Effector memory CD4-positive, alpha-beta T cell (primary cell): ENCODE measurements at regions not wholly inside any gene's neighbourhood (a gene's known extent, or its start where the extent isn't known, plus 50 kb on each side); places are given as distances from the start of the nearest gene placed in this dataset.
"Not testable (repeated sequence)": the region's sequence is repeated elsewhere in the genome, so short reads cannot be mapped to it uniquely, and the experiment has no call there.

Experiments used
- DNase-seq, 3 donors: peaks; one replicate each; pipeline ENCODE4 v3.0.0-alpha.2; 2020
- H3K27ac ChIP-seq: 2 replicates; pipeline ENCODE4 v1.7.0; 2013; ENCODE audit warnings: mild to moderate bottlenecking, low read length, moderate library complexity; ENCODE audit not compliant: insufficient read depth, poor library complexity, severe bottlenecking
- H3K27me3 ChIP-seq: replicated peaks from 2 replicates; pipeline ENCODE4 v1.7.0; 2013; ENCODE audit warnings: mild to moderate bottlenecking, low read length; ENCODE audit not compliant: insufficient read depth, control insufficient read depth, poor library complexity, severe bottlenecking
- H3K36me3 ChIP-seq: 2 replicates; pipeline ENCODE4 v1.7.0; 2013; ENCODE audit warnings: mild to moderate bottlenecking, low read length, moderate library complexity; ENCODE audit not compliant: control insufficient read depth, insufficient read depth
- H3K4me1 ChIP-seq: 2 replicates; pipeline ENCODE4 v1.7.0; 2013; ENCODE audit warnings: low read length, mild to moderate bottlenecking; ENCODE audit not compliant: control insufficient read depth, insufficient read depth, poor library complexity, severe bottlenecking
- H3K4me3 ChIP-seq: 2 replicates; pipeline ENCODE4 v1.7.0; 2013; ENCODE audit warnings: low read length, low read depth, mild to moderate bottlenecking; ENCODE audit not compliant: insufficient read depth, poor library complexity, severe bottlenecking
- H3K9me3 ChIP-seq: 2 replicates; pipeline ENCODE4 v1.7.0; 2013; ENCODE audit warnings: mild to moderate bottlenecking, low read length, moderate library complexity; ENCODE audit not compliant: control insufficient read depth

DNA sequence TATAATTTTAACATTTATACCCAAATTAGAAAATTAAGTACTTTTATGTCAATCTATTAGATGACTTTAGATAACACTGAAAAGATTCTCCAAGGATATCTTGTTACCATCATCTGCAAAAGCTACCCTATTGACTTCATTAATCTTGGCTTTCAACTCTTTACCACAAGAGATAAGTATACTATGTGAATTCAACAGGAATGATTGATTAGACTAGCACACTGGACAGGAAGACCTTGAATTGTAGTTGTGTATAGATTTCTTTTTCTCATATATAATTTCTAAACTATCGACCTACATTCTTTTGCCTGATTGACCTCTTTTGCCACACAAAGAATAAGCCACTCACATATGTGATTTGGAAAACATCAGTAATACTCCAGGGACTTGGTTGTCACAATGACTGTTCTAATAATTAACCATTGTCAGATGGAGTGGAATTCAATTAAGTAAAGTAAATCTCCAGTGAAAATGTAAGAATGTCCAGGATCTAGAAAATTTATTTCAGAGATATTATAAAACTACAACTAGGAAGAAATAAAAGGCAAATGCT is 1132.0 kb downstream of the SORCS1 start:
- DNase-seq, result no peak
- H3K27ac ChIP-seq, result no peak overlapping the region
- H3K4me1 ChIP-seq, result no peaks in the 10 kb centered on the region
- no peaks in the 10 kb centered on the region for H3K27me3 ChIP-seq
- H3K9me3 ChIP-seq, result no peaks in the 10 kb centered on the region
- H3K36me3 ChIP-seq, result no peaks in the 10 kb centered on the region
- no peak overlapping the region for H3K4me3 ChIP-seq

DNA sequence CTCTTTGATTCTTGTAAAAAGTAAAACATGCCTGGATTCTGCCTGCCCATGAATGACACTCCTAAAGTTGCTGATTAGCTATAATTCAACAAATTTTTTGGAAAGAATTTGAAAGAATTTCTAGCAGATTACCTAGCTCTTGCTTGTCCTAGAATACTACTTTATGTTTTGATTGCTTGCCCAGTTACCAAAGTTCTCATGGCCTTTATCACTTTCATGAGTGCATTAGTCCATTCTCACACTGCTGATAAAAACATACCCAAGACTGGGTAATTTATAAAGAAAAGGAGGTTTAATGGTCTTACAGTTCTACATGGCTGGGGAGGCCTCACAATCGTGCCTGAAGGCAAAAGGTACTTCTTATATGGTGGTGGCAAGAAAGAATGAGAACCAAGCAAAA is 1137.3 kb downstream of the SORCS1 start:
- Histone ChIP-seq H3K27ac (no peak overlapping the region), H3K4me3 (no peak overlapping the region), H3K4me1 (no peaks in the 10 kb centered on the region), H3K36me3 (no peaks in the 10 kb centered on the region), H3K9me3 (no peaks in the 10 kb centered on the region), H3K27me3 (no peaks in the 10 kb centered on the region)
- no peak for DNase-seq

DNA sequence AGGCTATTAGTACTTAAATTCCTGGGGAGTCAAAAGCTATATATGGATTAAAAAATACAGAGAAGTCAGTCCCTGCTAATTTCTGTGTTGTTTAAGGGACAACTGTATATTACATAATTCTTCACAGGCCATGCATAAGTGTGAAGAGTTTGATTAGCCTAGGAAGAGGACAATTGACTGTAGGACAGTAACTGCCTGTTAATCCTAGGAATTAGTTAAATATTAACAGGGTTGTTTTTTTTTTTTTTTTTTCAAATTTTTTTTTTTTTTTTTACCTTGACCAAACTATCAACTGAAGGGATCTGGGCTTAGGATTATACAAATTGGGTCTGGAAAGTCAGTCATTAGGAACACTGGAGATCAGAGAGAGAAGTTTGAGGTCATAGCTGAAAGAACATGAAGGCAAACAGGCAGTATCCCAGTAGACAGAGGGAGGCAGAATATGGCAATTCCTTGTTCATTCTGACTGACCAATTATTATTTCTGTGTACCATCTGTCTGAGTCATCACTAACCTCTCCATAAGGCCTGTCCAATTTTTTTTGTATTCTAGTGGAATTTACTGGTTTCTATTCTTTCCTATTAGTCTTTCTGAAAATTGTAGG is 1139.2 kb downstream of the SORCS1 start:
- Histone ChIP-seq H3K27ac (no peak overlapping the region), H3K4me3 (no peak overlapping the region), H3K9me3 (no peaks in the 10 kb centered on the region), H3K27me3 (no peaks in the 10 kb centered on the region), H3K36me3 (no peaks in the 10 kb centered on the region), H3K4me1 (no peaks in the 10 kb centered on the region)
- DNase-seq, result no peak

DNA sequence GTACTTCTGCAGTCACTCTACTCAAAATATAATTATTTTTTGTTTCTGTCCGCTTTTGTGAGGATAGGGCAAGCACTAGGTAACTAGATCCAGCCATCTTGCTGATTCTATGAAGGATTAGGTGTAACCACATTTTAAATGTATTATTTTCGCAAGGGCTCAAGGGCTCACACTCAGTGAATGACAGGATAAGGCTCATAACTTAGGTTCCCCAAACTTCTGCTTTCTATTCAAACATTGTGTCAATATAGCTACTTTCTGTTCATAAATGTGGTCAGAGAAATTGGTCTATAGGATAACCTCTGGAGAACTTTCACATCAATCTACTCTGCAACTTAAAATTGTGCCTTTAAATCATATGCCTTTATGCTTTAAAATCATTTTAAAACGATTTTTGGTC is 1141.2 kb downstream of the SORCS1 start:
- no peaks in the 10 kb centered on the region for H3K4me1 ChIP-seq
- no peaks in the 10 kb centered on the region for H3K27me3 ChIP-seq
- no peak overlapping the region for H3K27ac ChIP-seq
- no peaks in the 10 kb centered on the region for H3K9me3 ChIP-seq
- H3K36me3 ChIP-seq, result no peaks in the 10 kb centered on the region
- no peak overlapping the region for H3K4me3 ChIP-seq
- no peak for DNase-seq

DNA sequence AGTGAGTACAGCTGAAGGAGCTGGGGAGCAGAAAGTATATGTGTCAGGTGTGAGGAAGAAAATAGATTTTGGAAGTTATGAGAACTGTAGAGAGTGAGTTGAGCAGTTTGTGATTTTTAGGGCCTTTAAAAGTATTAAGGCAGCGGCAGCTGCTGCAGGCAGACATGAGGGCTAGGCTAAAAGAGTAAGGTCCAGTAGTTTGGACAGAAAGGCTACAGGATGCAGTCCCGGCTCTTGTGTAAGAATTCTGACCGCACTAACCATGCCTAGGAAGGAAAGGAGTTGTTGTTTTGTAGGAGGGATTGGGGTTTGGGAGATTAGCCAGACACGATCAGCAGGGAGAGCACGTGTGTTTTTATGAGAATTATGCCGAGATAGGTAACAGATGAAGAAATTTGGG is 1144.9 kb downstream of the SORCS1 start:
- not testable (repeated sequence) for H3K4me1 ChIP-seq, H3K36me3 ChIP-seq, H3K9me3 ChIP-seq, H3K27me3 ChIP-seq, H3K27ac ChIP-seq, H3K4me3 ChIP-seq, DNase-seq

DNA sequence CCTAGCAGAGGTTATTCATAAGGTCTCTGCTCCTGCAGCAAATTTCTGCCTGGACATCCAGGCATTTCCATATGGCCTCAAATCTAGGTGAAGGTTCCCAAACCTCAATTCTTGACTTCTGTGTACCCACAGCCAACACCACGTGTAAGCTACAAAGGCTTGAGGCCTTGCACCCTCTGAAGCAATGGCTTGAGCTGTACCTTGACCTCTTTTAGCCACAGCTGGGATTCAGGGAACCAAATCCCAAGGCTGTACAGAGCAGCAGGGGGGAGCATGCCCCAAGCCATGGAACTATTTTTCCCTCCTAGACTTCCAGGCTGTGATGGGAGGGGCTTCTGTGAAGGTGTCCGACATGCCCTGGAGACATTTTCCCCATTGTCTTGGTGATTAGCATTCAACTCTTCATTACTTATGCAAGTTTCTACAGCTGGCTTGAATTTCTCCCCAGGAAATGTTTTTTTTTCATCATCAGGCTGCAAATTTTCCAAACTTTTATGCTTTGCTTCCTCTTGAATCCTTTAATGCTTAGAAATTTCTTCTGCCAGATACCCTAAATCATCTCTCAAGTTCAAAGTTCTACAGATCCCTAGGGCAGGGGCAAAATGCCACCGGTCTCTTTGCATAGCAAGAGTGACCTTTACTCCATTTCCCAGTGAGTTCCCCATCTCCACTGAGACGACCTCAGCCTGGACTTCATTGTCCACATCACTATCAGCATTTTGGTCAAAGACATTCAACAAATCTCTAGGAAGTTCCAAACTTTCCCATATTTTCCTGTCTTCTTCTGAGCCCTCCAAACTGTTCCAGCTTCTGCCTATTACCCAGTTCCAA is 1148.9 kb downstream of the SORCS1 start:
- H3K4me1 ChIP-seq, H3K27me3 ChIP-seq, DNase-seq, H3K9me3 ChIP-seq, H3K4me3 ChIP-seq, H3K27ac ChIP-seq, H3K36me3 ChIP-seq: not testable (repeated sequence)

DNA sequence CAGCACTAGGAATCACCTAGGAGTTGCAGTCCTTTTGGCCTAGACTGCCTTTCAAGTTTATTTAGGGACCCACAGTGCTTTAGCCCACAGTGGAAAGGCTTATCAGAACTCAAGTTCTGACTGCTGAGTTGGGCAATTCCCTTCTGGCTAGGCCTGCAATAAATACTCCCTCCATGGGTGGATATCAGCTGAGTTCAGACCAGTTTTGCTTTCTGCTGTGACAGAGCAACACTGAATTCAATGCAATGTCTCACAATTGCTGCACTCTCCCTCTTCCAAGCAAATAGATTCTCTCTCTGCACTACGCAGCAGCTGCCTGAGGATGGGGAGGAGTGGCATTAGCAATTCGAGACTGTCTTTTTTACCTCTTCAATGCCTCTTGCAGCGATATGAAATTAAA is 1153.3 kb downstream of the SORCS1 start:
- Histone ChIP-seq H3K27ac (no peak overlapping the region), H3K4me1 (no peaks in the 10 kb centered on the region), H3K4me3 (no peak overlapping the region), H3K9me3 (no peaks in the 10 kb centered on the region), H3K36me3 (no peaks in the 10 kb centered on the region), H3K27me3 (no peaks in the 10 kb centered on the region)
- DNase-seq, result no peak

DNA sequence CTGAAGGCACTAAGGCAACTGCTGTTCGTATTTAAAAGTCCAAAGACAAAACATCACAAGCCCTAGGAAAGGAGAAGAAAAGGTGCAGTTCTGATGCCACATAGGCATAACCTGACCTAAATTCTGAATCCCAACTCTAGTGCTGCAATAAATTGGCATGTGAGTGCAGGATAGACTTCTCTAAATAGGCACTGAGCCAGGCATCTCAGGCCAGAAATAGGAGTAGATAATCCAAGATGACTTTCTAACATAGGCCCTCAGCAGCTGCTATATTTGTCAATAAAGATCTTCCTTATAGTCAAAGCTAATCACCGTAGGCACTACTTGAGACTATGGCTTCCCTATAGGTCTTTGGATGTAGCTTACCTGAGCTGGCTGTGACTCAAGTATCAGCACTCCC is 1163.8 kb downstream of the SORCS1 start:
- no peak for DNase-seq
- Histone ChIP-seq H3K36me3 (no peaks in the 10 kb centered on the region), H3K9me3 (no peaks in the 10 kb centered on the region), H3K27ac (no peak overlapping the region), H3K4me1 (no peaks in the 10 kb centered on the region), H3K27me3 (no peaks in the 10 kb centered on the region), H3K4me3 (no peak overlapping the region)

DNA sequence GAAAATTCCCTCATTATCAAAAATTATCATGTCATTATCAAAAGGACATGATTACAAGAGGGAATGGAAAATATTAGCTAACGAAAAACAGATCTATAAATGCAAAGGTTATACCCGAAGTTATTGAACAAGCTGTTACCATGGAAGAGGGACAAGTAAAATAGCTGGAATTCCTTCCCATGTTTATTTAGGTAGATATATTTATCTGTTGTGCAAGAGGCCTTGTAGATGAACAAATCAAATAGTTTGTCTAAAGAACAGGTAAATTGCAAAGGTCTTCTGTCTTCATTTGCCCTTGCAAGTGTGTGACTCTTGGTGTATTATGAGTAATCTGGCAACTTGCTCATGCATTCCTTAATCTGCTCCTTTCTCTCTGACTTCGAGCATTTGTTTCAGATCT is 1170.9 kb downstream of the SORCS1 start:
- no peaks in the 10 kb centered on the region for H3K36me3 ChIP-seq
- H3K4me3 ChIP-seq, result no peak overlapping the region
- H3K9me3 ChIP-seq, result no peaks in the 10 kb centered on the region
- H3K27me3 ChIP-seq, result no peaks in the 10 kb centered on the region
- no peak for DNase-seq
- H3K4me1 ChIP-seq, result no peaks in the 10 kb centered on the region
- no peak overlapping the region for H3K27ac ChIP-seq

DNA sequence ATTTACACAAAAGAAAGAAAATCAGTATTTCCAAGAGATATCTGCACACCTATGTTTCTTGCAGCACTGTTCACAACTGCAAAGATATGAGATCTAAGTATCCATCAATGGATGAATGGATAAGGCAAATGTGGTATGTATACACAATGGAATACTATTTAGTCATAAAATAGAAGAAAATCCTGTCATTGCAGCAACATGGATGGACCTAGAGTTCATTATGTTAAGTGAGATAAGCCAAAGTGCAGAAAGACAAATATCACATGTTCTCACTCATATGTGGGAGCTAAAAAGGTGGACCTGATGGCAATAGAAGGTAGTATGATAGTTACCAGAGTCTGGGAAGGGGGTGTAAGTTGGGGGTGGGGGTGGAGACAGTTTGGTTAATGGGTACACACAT is 1171.6 kb downstream of the SORCS1 start:
- no peak overlapping the region for H3K4me3 ChIP-seq

More for the DNA sequence above, 1171.6 kb downstream of the SORCS1 start:
- H3K4me1 ChIP-seq, result no peaks in the 10 kb centered on the region
- no peaks in the 10 kb centered on the region for H3K9me3 ChIP-seq
- DNase-seq, result no peak
- H3K27me3 ChIP-seq, result no peaks in the 10 kb centered on the region
- no peak overlapping the region for H3K27ac ChIP-seq
- no peaks in the 10 kb centered on the region for H3K36me3 ChIP-seq
